ENCODE measurements at regions not wholly inside any gene's neighbourhood (a gene's known extent, or its start where the extent isn't known, plus 50 kb on each side); places are given as distances from the start of the nearest gene placed in this dataset.
"Not testable (repeated sequence)": the region's sequence is repeated elsewhere in the genome, so short reads cannot be mapped to it uniquely, and the experiment has no call there.

- Histone ChIP-seq H3K36me3 (no peaks in the 10 kb centered on the region), H3K27ac (no peak overlapping the region), H3K4me3 (no peak overlapping the region), H3K27me3 (no peaks in the 10 kb centered on the region), H3K4me1 (peaks cover 0 to 15% of the 10 kb centered on the region in 2 donors), H3K9me3 (no peaks in the 10 kb centered on the region)
- DNase-seq (ENCODE audit: low spot score) = no peak
- TF ChIP-seq CTCF (IDR thresholded peaks at IDR 0.05) = no peak
Measured at GRCh38 chr4:81786766-81787165, 315.1 kb upstream of the RASGEF1B start.

GRCh38 chr4:81786063-81786763, 314.5 kb upstream of the RASGEF1B start:
- Histone ChIP-seq H3K27ac (no peak overlapping the region), H3K36me3 (no peaks in the 10 kb centered on the region), H3K9me3 (no peaks in the 10 kb centered on the region), H3K27me3 (no peaks in the 10 kb centered on the region), H3K4me1 (peaks cover 0 to 15% of the 10 kb centered on the region in 2 donors), H3K4me3 (no peak overlapping the region)
- DNase-seq (ENCODE audit: low spot score) = no peak
- TF ChIP-seq CTCF (IDR thresholded peaks at IDR 0.05) = no peak

GRCh38 chr4:81785338-81785737, 313.6 kb upstream of the RASGEF1B start:
- Histone ChIP-seq H3K4me3 (no peak overlapping the region), H3K4me1 (peaks cover 0 to 15% of the 10 kb centered on the region in 2 donors)
- no peak for TF ChIP-seq CTCF (IDR thresholded peaks at IDR 0.05)

GRCh38 chr4:81783558-81783957, 311.9 kb upstream of the RASGEF1B start:
- no peak for DNase-seq (ENCODE audit: low spot score)
- Histone ChIP-seq H3K9me3 (no peaks in the 10 kb centered on the region), H3K36me3 (no peaks in the 10 kb centered on the region), H3K27me3 (no peaks in the 10 kb centered on the region), H3K4me1 (peaks cover 0 to 15% of the 10 kb centered on the region in 2 donors), H3K27ac (no peak overlapping the region), H3K4me3 (no peak overlapping the region)
- TF ChIP-seq CTCF (IDR thresholded peaks at IDR 0.05) = no peak

More at GRCh38 chr4:81785338-81785737, 313.6 kb upstream of the RASGEF1B start:
- no peak overlapping the region for H3K27ac ChIP-seq
- H3K27me3 ChIP-seq = no peaks in the 10 kb centered on the region
- H3K36me3 ChIP-seq = no peaks in the 10 kb centered on the region
- no peak for DNase-seq (ENCODE audit: low spot score)
- no peaks in the 10 kb centered on the region for H3K9me3 ChIP-seq

GRCh38 chr4:81781799-81782198, 310.1 kb upstream of the RASGEF1B start:
- Histone ChIP-seq H3K9me3 (no peaks in the 10 kb centered on the region), H3K4me3 (no peak overlapping the region), H3K4me1 (peaks cover 0 to 13% of the 10 kb centered on the region in 2 donors), H3K27me3 (no peaks in the 10 kb centered on the region), H3K27ac (no peak overlapping the region), H3K36me3 (no peaks in the 10 kb centered on the region)
- DNase-seq (ENCODE audit: low spot score) = no peak
- TF ChIP-seq CTCF (IDR thresholded peaks at IDR 0.05) = no peak

GRCh38 chr4:81777718-81778117, 306.0 kb upstream of the RASGEF1B start:
- H3K9me3 ChIP-seq; H3K27me3 ChIP-seq; H3K4me3 ChIP-seq; DNase-seq (ENCODE audit: low spot score); H3K27ac ChIP-seq; H3K4me1 ChIP-seq; H3K36me3 ChIP-seq: not testable (repeated sequence)
